ENCODE measurements at regions not wholly inside any gene's neighbourhood (a gene's known extent, or its start where the extent isn't known, plus 50 kb on each side); places are given as distances from the start of the nearest gene placed in this dataset.

DNA sequence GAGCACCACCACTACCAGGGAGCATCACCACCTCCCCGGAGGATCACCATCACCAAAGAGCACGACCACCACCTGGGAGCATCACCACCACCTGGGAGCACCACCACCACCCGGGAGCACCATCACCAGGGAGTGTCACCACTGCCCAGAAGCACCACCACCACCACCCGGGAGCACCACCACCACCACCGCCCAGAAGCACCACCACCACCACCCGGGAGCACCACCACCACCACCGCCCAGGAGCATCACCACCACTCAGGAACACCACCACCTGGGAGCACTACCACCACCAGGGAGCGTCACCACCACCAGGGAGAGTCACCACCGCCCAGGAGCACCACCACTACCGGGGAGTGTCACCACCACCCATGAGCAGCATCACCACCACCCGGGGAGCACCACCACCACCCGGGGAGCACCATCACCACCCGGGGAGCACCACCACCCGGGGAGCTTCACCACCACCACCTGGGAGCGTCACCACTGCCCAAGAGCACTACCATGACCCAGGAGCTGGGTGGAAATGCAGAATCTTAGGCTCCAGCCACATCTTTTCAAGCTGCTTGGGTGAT, 237.3 kb downstream of the SOD2 start:
- no peak overlapping the region for H3K4me3 ChIP-seq (ENCODE audit: control insufficient read depth, low read depth, low read length)
- TF ChIP-seq, protein P1, sequence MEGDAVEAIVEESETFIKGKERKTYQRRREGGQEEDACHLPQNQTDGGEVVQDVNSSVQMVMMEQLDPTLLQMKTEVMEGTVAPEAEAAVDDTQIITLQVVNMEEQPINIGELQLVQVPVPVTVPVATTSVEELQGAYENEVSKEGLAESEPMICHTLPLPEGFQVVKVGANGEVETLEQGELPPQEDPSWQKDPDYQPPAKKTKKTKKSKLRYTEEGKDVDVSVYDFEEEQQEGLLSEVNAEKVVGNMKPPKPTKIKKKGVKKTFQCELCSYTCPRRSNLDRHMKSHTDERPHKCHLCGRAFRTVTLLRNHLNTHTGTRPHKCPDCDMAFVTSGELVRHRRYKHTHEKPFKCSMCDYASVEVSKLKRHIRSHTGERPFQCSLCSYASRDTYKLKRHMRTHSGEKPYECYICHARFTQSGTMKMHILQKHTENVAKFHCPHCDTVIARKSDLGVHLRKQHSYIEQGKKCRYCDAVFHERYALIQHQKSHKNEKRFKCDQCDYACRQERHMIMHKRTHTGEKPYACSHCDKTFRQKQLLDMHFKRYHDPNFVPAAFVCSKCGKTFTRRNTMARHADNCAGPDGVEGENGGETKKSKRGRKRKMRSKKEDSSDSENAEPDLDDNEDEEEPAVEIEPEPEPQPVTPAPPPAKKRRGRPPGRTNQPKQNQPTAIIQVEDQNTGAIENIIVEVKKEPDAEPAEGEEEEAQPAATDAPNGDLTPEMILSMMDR (conservative IDR thresholded peaks at IDR 0.05; ENCODE audit: control insufficient read depth, insufficient read depth, low read depth, low read length) = no peak
- DNase-seq (ENCODE audit: low read depth) = no peak

DNA sequence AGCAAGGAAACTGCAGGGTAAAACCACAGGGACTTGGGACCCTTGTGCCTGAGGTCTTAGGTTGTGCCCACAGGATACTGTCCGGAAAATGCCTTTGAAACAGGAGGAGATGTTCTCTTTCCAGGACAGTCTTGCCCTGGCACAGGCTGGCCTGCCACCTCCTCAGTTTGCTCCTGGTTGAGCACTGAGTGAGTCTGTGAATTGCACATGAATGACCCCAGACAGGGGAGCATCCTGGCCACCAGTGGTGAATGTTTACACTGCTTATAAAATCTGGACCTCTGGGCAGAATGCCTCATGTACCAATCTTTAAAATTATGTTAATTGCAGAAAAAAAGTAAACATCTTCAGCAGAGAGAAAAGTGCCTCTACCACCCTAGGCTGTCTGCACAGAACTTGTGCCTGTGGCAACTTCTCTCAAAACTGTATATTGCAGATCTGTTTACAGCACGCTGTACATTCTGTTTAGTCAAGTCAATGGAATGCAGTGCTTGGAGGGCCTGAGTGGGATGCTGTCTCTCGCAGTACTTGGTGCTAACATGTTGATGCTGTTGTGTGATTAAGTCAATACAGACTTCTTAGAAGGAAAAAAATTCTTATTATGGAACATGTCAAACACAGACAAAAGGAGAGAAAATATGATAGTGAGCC, 242.1 kb downstream of the SOD2 start:
- no peak overlapping the region for H3K4me3 ChIP-seq (ENCODE audit: control insufficient read depth, low read depth, low read length)
- TF ChIP-seq, protein P1 (conservative IDR thresholded peaks at IDR 0.05; ENCODE audit: control insufficient read depth, insufficient read depth, low read depth, low read length) = no peak
- peak; percentile 61 for DNase-seq (ENCODE audit: low read depth)

DNA sequence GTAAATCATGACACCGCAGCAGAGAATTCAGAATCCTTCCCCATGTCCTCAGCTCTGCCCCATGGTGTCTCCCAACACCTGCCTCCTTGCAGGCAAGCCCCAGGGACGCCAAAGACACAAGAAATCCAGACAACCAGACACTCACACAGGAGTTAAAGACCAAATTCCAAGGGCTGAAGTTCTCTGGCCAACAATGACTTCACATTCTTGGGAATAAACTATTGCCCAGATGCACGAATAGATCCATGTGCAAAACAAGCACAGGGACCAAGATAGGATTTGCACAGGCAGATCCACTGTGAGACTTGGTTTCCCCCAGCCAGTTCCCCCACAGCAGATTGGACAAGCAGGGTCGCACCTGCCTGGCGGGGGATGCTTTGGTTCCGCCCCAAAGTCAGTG, 246.7 kb downstream of the SOD2 start:
- H3K4me3 ChIP-seq (ENCODE audit: control insufficient read depth, low read depth, low read length) = no peak overlapping the region
- TF ChIP-seq, protein P1 (conservative IDR thresholded peaks at IDR 0.05; ENCODE audit: control insufficient read depth, insufficient read depth, low read depth, low read length) = no peak
- DNase-seq (ENCODE audit: low read depth) = no peak

DNA sequence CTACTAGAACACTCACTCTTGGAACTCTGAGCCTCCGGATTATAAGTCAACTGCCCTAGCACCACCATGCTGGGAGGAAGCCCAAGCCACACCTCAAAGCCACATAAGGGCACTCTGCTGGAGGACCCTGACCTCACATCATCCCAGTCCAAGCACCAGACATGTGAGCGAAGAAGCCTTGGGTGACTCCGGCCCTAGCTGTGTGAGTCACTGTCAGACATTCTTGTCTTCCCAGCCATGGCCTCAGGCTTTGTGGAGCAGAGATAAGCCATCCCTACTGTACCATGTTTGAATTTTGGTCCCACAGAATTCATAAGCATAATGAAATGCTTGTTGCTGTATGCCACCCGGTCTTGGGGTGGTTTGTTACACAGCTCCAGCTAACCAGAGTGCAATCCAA, 247.7 kb downstream of the SOD2 start:
- no peak overlapping the region for H3K4me3 ChIP-seq (ENCODE audit: control insufficient read depth, low read depth, low read length)
- TF ChIP-seq, protein P1 (conservative IDR thresholded peaks at IDR 0.05; ENCODE audit: control insufficient read depth, insufficient read depth, low read depth, low read length) = no peak
- no peak for DNase-seq (ENCODE audit: low read depth)

DNA sequence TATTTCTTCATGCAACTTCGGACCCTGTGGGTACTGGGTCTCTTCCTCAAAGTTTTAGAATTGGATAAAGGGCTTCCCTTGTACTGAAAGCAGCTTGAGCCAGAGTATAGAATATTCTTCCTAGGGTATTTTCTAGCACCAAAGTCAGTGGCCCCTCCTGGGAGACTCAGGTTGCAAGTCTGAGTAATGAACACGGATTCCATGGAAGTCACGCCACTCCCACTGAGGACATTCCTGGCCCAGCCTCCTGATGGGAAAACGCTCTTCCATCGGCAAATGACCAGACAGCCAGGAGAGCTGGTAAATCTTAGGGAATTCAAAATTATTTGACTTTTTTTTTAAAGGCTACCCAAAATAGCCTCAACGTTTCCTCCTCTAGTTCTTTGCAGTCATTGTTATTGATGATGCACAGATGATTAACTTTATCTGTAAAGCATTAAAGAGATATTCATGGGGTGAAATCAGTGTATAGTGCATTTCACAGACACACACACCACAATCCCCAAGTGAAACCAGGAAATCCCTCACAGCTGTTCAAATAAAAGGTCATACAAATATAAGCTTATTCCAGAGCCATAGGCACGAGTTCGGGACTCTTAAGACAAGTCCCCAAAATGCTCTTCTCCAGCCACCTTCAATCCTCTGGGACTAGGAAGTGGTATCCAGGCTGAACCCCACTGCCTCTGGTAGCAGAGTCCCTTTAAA, 248.8 kb downstream of the SOD2 start:
- DNase-seq (ENCODE audit: low read depth) = peak; percentile 15
- TF ChIP-seq, protein P1 (conservative IDR thresholded peaks at IDR 0.05; ENCODE audit: control insufficient read depth, insufficient read depth, low read depth, low read length) = no peak
- H3K4me3 ChIP-seq (ENCODE audit: control insufficient read depth, low read depth, low read length) = no peak overlapping the region

DNA sequence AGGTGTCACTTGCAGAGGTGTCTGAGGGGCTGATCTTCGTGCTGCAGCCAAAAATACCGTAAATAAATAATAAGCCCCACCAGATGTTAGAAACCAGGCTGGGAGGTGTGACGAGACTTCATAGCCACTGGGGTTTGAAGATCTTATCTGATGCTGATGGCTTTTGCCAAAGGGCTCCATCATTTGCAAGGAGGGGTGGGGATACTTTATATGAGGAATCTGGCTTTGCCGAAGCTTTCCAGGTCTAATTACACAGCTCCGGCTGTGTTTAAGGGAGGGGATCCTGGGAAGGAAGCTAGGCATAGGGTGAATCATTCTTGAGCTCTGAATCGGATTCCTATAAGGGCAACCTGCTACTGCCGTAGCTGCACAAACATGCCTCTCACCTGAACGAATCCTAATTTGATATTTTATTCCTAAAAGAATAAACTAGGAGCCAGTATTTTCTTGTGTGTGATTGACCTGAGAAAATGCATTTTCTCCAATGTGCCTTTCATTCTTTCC, 249.6 kb downstream of the SOD2 start:
- no peak overlapping the region for H3K4me3 ChIP-seq (ENCODE audit: control insufficient read depth, low read depth, low read length)
- no peak for DNase-seq (ENCODE audit: low read depth)
- TF ChIP-seq, protein P1 (conservative IDR thresholded peaks at IDR 0.05; ENCODE audit: control insufficient read depth, insufficient read depth, low read depth, low read length) = no peak

Measured in fibroblast of mammary gland (primary cell).